GM12873 (cell line): ENCODE measurements at regions not wholly inside any gene's neighbourhood (a gene's known extent, or its start where the extent isn't known, plus 50 kb on each side); places are given as distances from the start of the nearest gene placed in this dataset.

Source experiments
- TF ChIP-seq, protein P1 (sequence below): IDR thresholded peaks from 2 replicates; pipeline ENCODE4 v1.5.1; 2012; ENCODE audit warnings: low read depth, mild to moderate bottlenecking, moderate library complexity, low read length, control low read depth; ENCODE audit not compliant: insufficient read depth; ENCODE audit errors: missing control alignments

DNA sequence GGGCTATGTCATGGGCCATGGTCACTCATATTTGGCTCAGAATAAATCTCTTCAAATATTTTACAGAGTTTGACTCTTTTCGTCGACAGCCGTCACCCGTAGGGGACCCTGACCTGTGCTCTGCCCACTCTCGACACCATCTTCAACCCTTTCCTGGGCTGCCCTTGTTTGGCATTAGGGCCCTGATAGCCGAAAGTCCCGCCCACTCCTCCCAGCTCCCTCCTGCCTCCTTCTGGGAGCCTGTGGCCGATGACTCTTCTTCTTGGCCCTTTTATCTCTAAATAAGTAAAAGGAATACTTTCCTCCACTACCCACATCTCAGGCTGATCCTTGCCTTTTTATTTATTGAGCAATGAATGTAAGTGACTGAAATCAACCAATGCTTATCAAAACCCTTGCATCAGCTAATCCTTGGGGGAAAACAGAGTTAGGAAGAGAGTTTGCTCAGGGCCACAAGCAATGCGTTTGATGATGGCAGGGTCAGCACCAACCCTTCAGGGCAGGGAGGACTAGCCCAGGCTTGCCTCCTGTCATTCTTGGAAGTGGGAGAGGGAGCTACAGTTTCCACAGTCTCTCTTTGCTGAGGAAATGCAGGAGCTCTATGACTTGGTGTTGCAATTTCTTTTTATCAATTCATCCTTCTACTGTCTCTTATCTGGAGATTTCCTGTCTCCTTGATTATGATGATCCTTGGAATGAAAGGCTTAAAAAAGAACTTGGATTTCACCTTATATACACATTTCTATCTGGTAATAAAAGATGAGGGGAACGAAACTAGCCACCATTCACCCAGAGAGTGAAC lies 218.2 kb upstream of the PODXL start:
- TF ChIP-seq, protein P1, sequence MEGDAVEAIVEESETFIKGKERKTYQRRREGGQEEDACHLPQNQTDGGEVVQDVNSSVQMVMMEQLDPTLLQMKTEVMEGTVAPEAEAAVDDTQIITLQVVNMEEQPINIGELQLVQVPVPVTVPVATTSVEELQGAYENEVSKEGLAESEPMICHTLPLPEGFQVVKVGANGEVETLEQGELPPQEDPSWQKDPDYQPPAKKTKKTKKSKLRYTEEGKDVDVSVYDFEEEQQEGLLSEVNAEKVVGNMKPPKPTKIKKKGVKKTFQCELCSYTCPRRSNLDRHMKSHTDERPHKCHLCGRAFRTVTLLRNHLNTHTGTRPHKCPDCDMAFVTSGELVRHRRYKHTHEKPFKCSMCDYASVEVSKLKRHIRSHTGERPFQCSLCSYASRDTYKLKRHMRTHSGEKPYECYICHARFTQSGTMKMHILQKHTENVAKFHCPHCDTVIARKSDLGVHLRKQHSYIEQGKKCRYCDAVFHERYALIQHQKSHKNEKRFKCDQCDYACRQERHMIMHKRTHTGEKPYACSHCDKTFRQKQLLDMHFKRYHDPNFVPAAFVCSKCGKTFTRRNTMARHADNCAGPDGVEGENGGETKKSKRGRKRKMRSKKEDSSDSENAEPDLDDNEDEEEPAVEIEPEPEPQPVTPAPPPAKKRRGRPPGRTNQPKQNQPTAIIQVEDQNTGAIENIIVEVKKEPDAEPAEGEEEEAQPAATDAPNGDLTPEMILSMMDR, result no peak

DNA sequence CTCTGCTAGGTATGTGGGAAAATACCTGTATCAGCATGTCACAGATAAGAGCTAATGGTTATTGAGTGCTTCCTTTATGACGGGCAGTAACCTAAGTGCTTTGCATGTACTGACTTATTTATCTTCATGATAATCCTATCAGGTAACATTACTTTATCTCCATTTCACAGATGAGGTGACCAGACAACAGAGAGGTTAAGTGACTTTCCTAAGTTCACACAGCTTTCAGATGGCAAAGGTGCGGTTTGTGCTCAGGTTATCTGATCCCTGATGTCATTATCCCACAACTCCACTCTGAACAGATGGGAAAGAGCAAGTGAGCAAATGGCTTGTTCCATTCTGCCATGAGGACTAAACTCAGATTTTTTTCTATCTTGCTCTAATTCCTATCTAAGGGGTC lies 217.0 kb upstream of the PODXL start:
- TF ChIP-seq, protein P1, result no peak

DNA sequence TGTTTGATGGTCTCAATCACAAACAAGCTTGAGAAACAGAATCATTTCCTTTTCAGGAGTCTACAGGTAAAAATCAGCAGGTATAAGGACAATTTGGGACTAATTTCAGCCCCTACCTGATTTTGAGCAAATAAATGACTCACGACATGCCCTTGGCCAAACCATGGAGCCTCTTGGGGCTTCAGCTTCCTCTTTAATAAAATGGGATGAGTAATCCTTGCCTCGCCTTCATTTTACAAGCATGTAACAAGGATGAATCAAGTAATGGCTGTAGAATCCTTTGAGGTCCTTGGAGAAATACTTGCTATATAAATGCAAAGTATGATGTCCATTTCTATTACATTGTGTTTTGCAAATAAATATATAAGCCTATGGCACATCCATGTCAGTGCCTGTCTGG lies 212.8 kb upstream of the PODXL start:
- TF ChIP-seq, protein P1, result no peak

DNA sequence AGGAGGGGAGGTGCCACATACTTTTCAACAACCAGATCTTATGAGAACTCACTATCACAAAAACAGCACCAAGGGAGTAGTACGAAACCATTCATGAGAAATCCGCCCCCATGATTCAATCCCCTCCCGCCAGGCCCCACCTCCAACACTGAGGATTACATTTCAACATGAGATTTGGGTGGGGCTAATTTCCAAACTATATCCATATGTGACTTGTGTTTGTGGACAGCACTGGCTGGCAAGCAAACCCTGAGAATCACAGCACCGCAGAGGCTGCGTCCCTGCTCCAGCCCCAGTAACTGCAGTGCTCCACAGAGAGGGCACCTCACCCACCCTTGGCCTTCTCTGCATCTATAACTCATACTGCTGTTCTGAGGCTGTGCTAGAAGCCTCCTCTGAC lies 211.2 kb upstream of the PODXL start:
- TF ChIP-seq, protein P1, result no peak

DNA sequence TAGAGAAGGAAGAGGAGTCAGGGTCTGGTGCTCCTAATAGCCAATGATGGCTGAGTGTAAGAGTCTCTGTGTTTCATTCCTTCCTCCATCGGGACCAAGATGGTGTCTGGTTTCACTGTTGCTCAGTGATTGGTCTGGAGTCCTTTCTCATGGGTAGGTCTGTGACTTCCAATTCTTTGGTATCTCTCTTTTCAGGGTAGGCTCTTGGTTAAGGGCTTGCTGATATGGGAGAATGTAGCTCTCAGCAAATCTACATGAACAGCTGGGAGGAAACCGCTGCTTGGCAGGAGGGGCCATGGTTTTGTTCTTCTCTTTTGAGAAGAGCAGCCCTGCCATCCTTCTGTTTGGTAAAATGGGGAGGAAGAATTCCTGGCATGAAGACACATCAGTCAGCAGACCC lies 209.1 kb upstream of the PODXL start:
- TF ChIP-seq, protein P1, result no peak

DNA sequence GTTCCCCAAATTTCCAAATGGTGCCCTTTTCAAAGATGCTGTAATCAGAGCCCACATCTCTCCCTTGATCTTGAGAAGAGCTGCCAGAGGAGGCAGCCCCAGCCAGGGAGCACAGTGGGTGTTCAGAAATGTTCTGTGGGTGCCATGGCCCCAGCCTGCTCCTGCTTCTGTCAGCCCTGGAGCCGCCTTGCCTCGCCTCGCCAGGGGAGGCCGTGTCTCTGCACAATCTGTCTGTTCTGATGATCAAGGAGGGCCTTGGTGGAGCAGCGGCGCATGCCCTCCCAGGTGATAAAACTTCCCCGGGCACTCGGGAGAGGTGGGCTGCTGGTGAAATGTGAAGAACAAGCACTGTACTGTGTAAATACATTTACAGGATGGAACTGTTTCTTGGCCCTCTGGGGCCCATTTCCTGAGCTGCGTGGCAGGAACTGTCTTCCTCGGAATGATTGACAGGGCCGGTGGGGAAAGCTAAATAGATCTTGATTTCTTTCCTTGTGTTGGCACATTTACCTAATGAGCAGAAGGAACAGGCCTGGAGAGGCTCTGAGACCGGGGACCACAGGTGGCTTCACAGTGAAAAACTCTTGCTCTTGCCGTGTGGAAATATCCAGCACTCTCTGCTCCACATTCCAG lies 207.8 kb upstream of the PODXL start:
- TF ChIP-seq, protein P1, result no peak

DNA sequence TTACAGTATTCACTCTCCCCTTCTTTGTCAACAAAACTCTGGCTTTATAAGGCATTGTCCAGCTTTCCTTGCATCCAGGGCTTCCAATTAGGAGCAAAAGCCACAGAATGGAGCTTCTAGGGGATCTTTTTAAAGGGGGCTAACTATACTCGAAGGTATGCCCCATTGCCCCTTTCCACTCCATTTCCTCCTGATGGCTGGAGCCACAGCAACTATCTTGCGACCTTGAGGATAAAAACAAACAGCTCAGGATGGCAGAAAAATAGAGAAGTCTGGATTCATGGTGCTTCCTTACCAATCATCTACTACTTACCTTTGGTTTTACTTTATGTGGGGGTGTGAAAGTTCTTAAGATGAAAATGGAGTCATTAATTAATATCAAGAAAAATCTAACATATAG lies 206.3 kb upstream of the PODXL start:
- TF ChIP-seq, protein P1, result no peak
